ENCODE measurements at regions not wholly inside any gene's neighbourhood (a gene's known extent, or its start where the extent isn't known, plus 50 kb on each side); places are given as distances from the start of the nearest gene placed in this dataset.

DNA sequence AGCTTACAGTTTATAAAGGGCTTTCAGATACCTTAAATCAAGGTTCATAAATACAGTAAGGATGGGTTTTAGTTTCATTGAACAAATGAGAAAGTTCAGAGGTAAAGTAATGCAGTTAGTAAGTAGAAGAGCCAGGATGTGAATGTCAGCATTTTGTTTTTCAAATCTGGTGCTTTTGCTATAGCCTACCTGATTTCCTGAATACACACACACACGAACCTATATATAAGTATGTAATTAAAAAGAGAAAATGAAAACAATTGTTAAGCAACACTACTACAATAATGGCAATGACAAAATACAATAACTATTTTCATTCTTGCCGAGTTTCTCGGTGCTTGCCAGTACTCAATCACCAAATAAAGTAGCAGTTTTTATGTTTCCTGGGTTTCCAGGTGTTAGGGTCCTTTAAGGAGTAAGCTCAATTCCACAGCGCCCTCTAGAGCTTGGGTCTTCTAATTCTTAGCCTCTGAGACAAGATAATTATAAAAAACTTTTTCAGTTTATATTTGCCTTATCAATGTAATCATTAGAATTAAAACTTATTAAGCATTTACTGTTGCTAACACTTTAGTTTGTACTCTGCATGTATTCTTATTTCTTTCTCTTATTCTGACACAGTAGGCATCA lies 512.9 kb upstream of the ACVR2A start:
- TF ChIP-seq ZFP3 (CRISPR knock-in tag; IDR thresholded peaks at IDR 0.05) (no peak), ARNTL (CRISPR knock-in tag; IDR thresholded peaks at IDR 0.05; ENCODE audit: borderline replicate concordance, low read depth) (no peak), ESRRG (CRISPR knock-in tag; IDR thresholded peaks at IDR 0.05) (no peak), PATZ1 (CRISPR knock-in tag; IDR thresholded peaks at IDR 0.05; ENCODE audit: borderline replicate concordance) (no peak), ZFP30 (CRISPR knock-in tag; IDR thresholded peaks at IDR 0.05) (no peak), OSR1 (CRISPR knock-in tag; IDR thresholded peaks at IDR 0.05) (no peak), ZNF70 (CRISPR knock-in tag; IDR thresholded peaks at IDR 0.05) (no peak), CSRNP3 (CRISPR knock-in tag; IDR thresholded peaks at IDR 0.05) (no peak)
